Ovary (tissue), 7 donors: ENCODE measurements at regions not wholly inside any gene's neighbourhood (a gene's known extent, or its start where the extent isn't known, plus 50 kb on each side); places are given as distances from the start of the nearest gene placed in this dataset.

Source experiments
- DNase-seq, 5 donors: peaks; one replicate each; pipeline ENCODE4 v3.0.0-alpha.2; 2019 to 2020
- H3K27ac ChIP-seq, 2 donors: fragments of 200-600 bp; one replicate each; pipeline versions ENCODE4 v1.5.1 to v1.8.0; 2019 to 2022
- H3K27me3 ChIP-seq: fragments of 200-600 bp; one replicate; pipeline ENCODE4 v1.8.0; 2022
- H3K36me3 ChIP-seq: fragments of 200-600 bp; sonication (generic); one replicate; pipeline ENCODE4 v1.5.1; 2019
- H3K4me1 ChIP-seq: one replicate; pipeline ENCODE4 v1.8.1; 2013; ENCODE audit warnings: mild to moderate bottlenecking, moderate library complexity; ENCODE audit not compliant: insufficient read depth
- H3K4me3 ChIP-seq: fragments of 200-600 bp; sonication (generic); one replicate; pipeline ENCODE4 v1.5.1; 2017
- H3K9me3 ChIP-seq, 2 donors: fragments of 200-600 bp in 1 of 2; sonication (generic) in 1 of 2; one replicate each; pipeline versions ENCODE4 v1.5.1 to v1.8.1; 2013 to 2019; ENCODE audit warnings: mild to moderate bottlenecking in 1 of 2, moderate library complexity in 1 of 2
- EP300 ChIP-seq: sonication (generic); formaldehyde crosslinking; IDR thresholded peaks from one replicate; pipeline ENCODE4 v1.6.1; 2017; ENCODE audit warnings: antibody characterized with exemption
- POLR2A ChIP-seq: fragments of 450-650 bp; IDR thresholded peaks from one replicate; pipeline ENCODE4 v1.6.1; 2017; ENCODE audit warnings: antibody characterized with exemption, mild to moderate bottlenecking, moderate library complexity
- WGBS, 3 donors: extraction: QIAGEN DNeasy Blood & Tissue Kit in 1 of 3; methylation state at CpG; one replicate each; pipeline versions ENCODE4 v1.1.5 to v1.1.7; 2013 to 2017; 5-methylcytosine and 5-hydroxymethylcytosine counted together
- intact Hi-C, 4 donors: fragments of 100-400 bp; cut with DNase I; formaldehyde crosslinking; loops; one replicate each; pipeline versions ENCODE4 v1.11.0 to v1.15.1; 2022 to 2023
- TF ChIP-seq, protein P1 (sequence below), 3 donors: fragments of 450-650 bp in 2 of 3; fragments of 200-600 bp in 1 of 3; IDR thresholded peaks; one replicate each; pipeline versions ENCODE4 v1.5.1 to v1.8.0; 2016 to 2022; ENCODE audit warnings: antibody characterized with exemption in 3 of 3, mild to moderate bottlenecking in 1 of 3
- donor health status: DM: no; HTN: no; CAD: no; lungs with moderate emphysema.
- donor health status: DM: no; HTN: no; CAD: no.
- donor health status: Bipolar disorder and iron deficiency.
- donor health status: DM: no; HTN: no; CAD: no.
- donor health status: DM: yes; HTN: yes; CAD: no.

DNA sequence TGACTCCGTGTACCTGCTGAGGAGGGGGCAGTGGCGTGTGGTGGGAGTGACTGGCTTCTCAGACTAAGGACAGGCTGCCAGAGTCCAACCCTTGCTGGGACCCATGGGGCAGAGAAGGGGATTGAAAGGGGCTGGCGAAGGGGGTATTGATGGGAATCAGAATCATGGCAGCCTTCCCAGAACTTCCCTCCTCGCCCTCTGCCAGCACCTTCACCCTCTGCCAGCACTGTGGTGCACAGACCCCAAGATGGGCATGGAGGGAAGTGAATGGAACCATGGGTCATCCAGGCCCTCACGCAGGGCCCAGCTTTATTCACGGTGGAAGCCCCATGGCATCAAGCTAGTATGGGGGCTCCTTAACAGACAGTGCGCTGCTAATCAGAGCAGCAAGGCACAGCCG lies 76.8 kb downstream of the IRX5 start:
- WGBS, 3 donors: 79 to 81% (median 80%) methylated on average over 8 of the region's 8 CpGs
- DNase-seq: no peak
- H3K4me1 ChIP-seq: no peaks in the 10 kb centered on the region
- intact Hi-C loops: no loop called here
- H3K27ac ChIP-seq: no peak overlapping the region
- TF ChIP-seq EP300 (no peak), POLR2A (no peak)
- TF ChIP-seq, protein P1, sequence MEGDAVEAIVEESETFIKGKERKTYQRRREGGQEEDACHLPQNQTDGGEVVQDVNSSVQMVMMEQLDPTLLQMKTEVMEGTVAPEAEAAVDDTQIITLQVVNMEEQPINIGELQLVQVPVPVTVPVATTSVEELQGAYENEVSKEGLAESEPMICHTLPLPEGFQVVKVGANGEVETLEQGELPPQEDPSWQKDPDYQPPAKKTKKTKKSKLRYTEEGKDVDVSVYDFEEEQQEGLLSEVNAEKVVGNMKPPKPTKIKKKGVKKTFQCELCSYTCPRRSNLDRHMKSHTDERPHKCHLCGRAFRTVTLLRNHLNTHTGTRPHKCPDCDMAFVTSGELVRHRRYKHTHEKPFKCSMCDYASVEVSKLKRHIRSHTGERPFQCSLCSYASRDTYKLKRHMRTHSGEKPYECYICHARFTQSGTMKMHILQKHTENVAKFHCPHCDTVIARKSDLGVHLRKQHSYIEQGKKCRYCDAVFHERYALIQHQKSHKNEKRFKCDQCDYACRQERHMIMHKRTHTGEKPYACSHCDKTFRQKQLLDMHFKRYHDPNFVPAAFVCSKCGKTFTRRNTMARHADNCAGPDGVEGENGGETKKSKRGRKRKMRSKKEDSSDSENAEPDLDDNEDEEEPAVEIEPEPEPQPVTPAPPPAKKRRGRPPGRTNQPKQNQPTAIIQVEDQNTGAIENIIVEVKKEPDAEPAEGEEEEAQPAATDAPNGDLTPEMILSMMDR (IDR thresholded peaks at IDR 0.05): no peak
- no peaks in the 10 kb centered on the region for H3K9me3 ChIP-seq
- no peaks in the 10 kb centered on the region for H3K27me3 ChIP-seq
- no peaks in the 10 kb centered on the region for H3K36me3 ChIP-seq
- H3K4me3 ChIP-seq: no peak overlapping the region

DNA sequence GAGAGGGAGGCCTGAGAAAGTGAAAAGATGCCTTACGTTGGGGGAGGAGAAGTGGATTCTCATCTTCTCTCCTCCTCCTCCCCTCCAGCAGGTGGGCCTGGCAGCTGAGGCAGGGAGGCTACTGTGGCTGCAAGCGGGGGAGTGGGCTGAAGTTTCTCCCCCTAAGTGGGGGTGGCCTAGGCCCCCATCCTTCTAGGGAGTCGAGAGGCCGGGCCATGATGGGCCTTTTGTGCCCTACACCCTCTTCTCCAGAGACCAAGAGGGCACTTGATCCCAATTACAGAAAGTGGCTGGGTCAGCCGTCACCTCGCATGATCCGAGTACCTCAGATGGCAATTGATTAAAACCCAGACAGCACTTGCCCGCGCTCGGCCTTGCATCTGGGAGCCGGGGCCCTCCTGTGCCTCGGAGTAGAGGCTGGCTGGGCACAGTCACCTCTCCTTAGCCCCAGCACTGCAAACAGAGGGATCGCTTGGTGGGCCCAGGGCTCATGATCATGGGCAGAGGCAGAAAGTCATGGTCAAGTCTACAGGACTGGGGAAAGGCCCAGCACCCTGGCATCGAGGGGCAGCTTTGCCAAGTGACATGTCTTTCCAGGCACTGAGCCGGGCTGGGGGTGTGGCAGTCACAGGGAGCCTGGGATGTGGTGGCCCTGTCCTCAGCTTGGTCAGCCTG lies 78.3 kb downstream of the IRX5 start:
- no peaks in the 10 kb centered on the region for H3K9me3 ChIP-seq
- TF ChIP-seq EP300: no peak
- TF ChIP-seq POLR2A: no peak
- TF ChIP-seq, protein P1 (IDR thresholded peaks at IDR 0.05): no peak
- intact Hi-C loops: no loop called here
- H3K4me3 ChIP-seq: no peak overlapping the region
- no peak for DNase-seq
- no peak overlapping the region for H3K27ac ChIP-seq
- H3K36me3 ChIP-seq: no peaks in the 10 kb centered on the region
- no peaks in the 10 kb centered on the region for H3K27me3 ChIP-seq
- WGBS, 3 donors: 70 to 82% (median 70%) methylated on average over 14 to 15 of the region's 15 CpGs
- H3K4me1 ChIP-seq: no peaks in the 10 kb centered on the region

DNA sequence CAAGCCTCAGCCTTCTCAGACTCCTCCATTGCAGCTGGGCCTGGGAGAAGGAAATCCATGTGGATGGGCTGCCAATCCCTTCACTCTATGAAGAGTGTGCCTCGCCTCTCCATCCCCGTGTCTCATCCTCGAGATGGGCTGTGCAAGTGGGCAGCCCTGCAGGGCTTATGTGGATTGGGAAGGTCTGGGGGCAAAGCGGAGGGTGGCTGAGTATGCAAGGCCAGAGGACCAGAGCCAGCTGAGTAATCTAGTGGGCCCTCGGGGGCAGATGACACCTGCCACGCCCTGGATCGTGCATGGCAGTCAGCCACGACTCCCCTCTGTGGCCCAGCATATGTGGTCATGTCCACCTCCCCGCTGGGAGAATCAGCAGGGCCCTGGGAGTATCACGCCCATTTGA lies 78.9 kb downstream of the IRX5 start:
- H3K36me3 ChIP-seq: no peaks in the 10 kb centered on the region
- H3K27me3 ChIP-seq: no peaks in the 10 kb centered on the region
- H3K4me1 ChIP-seq: no peaks in the 10 kb centered on the region
- intact Hi-C loops: no loop called here
- H3K9me3 ChIP-seq: no peaks in the 10 kb centered on the region
- 78 to 83% (median 79%) methylated on average over 5 to 10 of the region's 10 CpGs for WGBS, 3 donors
- no peak overlapping the region for H3K27ac ChIP-seq
- TF ChIP-seq POLR2A (no peak), EP300 (no peak)
- TF ChIP-seq, protein P1 (IDR thresholded peaks at IDR 0.05): no peak
- no peak overlapping the region for H3K4me3 ChIP-seq
- DNase-seq: no peak

DNA sequence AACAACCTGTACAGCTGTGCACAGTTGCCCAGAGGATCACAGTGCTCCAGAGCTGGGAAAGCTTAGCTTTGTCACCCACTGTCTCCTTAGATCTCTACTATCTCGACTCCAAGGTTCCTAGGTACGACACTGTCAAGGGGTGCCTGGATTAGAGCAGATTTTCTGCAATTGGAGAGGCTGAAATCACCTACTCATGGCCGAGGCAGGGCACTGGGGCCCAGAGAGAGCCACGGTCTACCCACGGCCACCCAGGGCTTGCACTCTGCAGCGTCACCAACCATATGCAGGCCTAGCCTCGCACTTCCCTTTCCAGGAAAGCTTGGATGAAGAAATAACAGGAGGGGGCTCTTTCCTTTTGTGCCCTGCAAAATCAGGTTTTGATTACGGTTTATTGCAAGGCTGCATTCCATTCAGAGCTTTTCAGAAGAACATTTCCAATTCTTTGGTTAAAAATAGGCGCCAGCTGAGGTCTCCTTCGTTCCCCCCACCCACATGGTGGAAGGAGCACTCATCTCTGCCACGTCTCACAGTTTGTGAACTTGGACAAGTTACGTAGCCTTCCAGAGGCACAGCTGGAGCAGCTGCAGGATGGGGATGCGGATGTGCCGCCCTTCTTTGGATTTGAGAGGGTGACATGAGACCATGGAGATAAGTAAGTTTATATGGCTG lies 80.0 kb downstream of the IRX5 start:
- no peaks in the 10 kb centered on the region for H3K4me1 ChIP-seq
- H3K9me3 ChIP-seq: no peaks in the 10 kb centered on the region
- no peak overlapping the region for H3K4me3 ChIP-seq
- no peak for DNase-seq
- H3K36me3 ChIP-seq: no peaks in the 10 kb centered on the region
- no peaks in the 10 kb centered on the region for H3K27me3 ChIP-seq
- intact Hi-C loops: no loop called here
- TF ChIP-seq POLR2A (no peak), EP300 (no peak)
- TF ChIP-seq, protein P1 (IDR thresholded peaks at IDR 0.05): no peak
- no peak overlapping the region for H3K27ac ChIP-seq
- 63 to 78% (median 64%) methylated on average over 14 of the region's 14 CpGs for WGBS, 3 donors
